ENCODE measurements at regions not wholly inside any gene's neighbourhood (a gene's known extent, or its start where the extent isn't known, plus 50 kb on each side); places are given as distances from the start of the nearest gene placed in this dataset.

DNA sequence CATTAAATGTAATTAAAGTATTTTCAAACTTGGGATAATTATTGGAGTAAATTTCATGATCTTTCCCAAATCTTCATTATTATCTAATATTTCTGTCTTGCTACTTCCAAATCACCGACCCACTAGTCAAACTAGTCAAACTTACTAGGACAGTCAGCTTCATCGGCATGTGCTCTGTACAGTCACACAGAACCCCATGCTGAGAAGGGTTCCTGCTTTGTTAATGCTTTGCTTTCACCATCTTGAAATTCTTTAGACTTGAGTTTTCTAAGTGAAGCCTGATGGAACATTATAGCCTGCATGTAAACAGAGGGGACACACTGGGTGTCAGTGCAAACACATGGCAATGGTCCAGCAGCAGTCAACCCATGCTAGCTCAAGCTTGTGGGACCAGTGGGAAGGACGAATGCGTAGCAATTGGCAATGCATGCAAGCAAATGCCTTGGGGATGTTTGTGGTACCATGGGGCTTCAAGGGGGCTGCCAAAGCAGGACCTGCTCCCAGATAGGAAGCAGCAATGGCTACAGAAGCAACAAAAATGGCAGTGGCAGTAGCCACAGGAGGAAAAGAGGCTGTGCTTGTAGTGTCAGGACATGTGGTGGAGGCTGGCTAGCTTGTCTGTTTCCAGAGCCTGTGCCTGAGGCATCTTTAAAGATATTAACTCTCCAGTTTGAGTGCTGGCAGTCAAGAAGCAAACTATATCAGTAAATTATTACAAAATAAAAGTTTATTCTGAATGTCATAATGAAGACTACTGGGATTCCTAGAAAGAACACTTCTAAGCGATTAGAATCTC is 441.1 kb upstream of the SEMA3D start:
- H3K27ac ChIP-seq, result no peak overlapping the region
- H4K20me1 ChIP-seq, result no peaks in the 10 kb centered on the region
- no peak overlapping the region for H3K9ac ChIP-seq
- no peaks in the 10 kb centered on the region for H3K4me1 ChIP-seq
- no peak overlapping the region for H3K4me2 ChIP-seq
- no peak for TF ChIP-seq Cebpa-rat (IDR thresholded peaks at IDR 0.05)
- H3K27me3 ChIP-seq, result no peaks in the 10 kb centered on the region
- no peaks in the 10 kb centered on the region for H3K36me3 ChIP-seq
- H3K4me3 ChIP-seq, result no peak overlapping the region
- no peaks in the 10 kb centered on the region for H3K9me3 ChIP-seq

DNA sequence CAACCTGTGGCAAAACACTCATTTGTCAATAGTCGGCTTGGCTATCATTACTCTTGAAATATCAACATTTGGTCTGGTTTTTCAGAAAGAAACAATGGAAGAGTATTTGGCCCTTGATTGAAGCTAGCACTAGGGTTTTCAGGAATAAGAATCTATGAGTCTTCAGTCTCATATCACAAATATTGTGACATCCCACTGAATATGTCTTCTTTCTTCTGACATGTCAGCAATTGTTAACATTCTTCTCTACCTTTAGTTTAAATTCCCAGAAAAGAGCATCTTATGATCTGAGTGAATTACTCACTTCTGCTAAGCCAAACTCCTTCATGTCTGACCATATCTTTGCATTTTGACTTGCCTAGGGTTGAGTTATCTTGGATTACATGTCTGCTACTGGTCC is 435.2 kb upstream of the SEMA3D start:
- H3K4me3 ChIP-seq, result no peak overlapping the region
- H4K20me1 ChIP-seq, result no peaks in the 10 kb centered on the region
- H3K27ac ChIP-seq, result no peak overlapping the region
- H3K4me1 ChIP-seq, result no peaks in the 10 kb centered on the region
- H3K36me3 ChIP-seq, result no peaks in the 10 kb centered on the region
- H3K4me2 ChIP-seq, result no peak overlapping the region
- H3K9me3 ChIP-seq, result no peaks in the 10 kb centered on the region
- H3K27me3 ChIP-seq, result no peaks in the 10 kb centered on the region
- no peak overlapping the region for H3K9ac ChIP-seq
- TF ChIP-seq Cebpa-rat (IDR thresholded peaks at IDR 0.05), result no peak

DNA sequence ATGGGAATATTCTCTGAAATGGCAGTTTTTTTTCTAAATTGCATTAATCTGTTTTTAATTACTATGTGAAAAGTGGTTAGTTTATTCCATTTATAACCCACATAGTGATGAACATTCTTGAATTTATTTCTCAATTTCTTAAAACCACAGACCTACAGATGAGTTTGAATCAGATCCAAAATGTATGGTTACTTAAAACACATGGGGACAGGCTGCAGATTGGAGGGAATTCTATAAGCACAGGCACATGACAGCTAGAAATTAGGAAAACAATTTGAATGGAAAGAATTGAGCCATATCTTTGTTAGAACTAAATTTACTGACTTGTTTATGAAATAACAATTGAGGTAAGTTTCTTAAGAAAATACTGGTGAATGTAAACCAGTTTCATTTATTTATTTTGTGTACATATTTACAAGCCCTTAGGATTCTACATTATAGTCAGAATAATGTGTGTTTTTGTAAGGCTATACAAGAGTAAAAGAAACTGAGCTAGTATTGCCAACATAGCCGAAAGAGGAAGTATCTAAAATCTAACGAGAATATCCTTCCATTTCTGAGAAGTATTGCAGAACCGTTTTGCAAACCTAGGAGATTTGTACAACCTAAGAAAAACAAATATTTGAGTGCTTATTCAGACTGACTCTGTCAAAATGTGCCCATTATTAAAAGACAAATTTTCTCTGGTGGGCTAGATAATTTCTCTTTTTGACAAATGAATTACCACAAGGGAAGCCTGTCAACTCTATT is 434.3 kb upstream of the SEMA3D start:
- Histone ChIP-seq H3K9me3 (no peaks in the 10 kb centered on the region), H3K27ac (no peak overlapping the region), H3K4me1 (no peaks in the 10 kb centered on the region), H3K4me3 (no peak overlapping the region), H4K20me1 (no peaks in the 10 kb centered on the region), H3K9ac (no peak overlapping the region), H3K36me3 (no peaks in the 10 kb centered on the region), H3K4me2 (no peak overlapping the region), H3K27me3 (no peaks in the 10 kb centered on the region)
- TF ChIP-seq Cebpa-rat (IDR thresholded peaks at IDR 0.05), result no peak

DNA sequence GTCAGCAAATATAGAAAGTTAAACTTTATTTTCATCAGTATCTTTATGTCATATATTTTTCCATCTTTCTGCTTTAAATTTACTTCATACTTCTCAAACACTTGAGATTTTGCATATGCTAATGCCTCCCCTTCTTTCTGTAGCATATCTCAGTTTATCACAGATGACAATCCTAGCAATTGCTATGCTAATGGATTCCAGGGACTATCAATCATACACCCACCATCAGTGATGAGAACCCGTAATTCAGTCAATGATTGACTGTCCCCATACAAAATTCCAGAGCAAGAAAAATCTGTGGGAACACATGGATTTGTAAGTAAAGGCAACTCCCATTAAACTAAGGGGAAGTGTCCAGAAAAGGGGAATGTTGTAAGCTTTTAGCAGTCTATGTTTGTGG is 432.4 kb upstream of the SEMA3D start:
- no peaks in the 10 kb centered on the region for H3K4me1 ChIP-seq
- no peak overlapping the region for H3K9ac ChIP-seq
- H4K20me1 ChIP-seq, result no peaks in the 10 kb centered on the region
- no peaks in the 10 kb centered on the region for H3K27me3 ChIP-seq
- no peak overlapping the region for H3K27ac ChIP-seq
- H3K36me3 ChIP-seq, result no peaks in the 10 kb centered on the region
- H3K4me3 ChIP-seq, result no peak overlapping the region
- H3K9me3 ChIP-seq, result no peaks in the 10 kb centered on the region
- TF ChIP-seq Cebpa-rat (IDR thresholded peaks at IDR 0.05), result no peak
- H3K4me2 ChIP-seq, result no peak overlapping the region

DNA sequence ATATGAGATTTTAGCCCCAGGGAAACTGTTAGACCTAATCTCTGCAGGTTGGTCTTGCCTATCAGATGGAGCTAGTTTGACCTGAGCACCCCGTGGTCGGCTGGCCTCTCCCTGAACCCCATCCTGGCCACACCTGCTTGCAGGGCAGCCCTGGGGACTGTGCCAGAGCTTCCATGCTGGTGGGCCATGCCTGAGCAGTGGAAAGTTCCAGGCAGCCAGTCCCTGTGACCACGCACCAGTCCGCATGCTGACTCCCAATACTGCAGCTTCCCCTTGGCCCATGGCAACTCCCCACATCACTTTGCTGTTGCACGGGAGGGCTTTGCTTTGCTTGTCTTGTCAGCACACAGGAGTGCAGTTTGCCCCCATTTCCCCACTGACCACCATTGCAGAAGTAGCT is 427.8 kb upstream of the SEMA3D start:
- TF ChIP-seq Cebpa-rat (IDR thresholded peaks at IDR 0.05), result no peak
- Histone ChIP-seq H3K4me1 (no peaks in the 10 kb centered on the region), H3K9ac (no peak overlapping the region), H3K9me3 (no peaks in the 10 kb centered on the region), H3K36me3 (no peaks in the 10 kb centered on the region), H3K4me3 (no peak overlapping the region), H3K27me3 (no peaks in the 10 kb centered on the region), H3K4me2 (no peak overlapping the region), H3K27ac (no peak overlapping the region), H4K20me1 (no peaks in the 10 kb centered on the region)

DNA sequence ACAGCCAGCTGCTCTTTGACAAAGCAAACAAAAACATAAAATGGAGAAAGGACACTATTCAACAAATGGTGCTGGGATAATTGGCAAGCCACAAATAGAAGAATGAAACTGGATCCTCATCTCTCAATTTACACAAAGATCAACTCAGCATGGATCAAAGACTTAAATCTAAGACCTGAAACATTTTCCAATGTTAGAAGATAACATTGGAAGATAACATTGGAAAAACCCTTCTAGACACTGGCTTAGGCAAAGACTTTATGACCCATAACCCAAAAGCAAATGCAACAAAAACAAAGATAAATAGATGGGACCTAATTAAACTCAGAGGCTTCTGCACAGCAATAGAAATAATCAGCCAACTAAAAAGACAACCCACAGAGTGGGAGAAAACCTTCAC is 425.7 kb upstream of the SEMA3D start:
- no peak for TF ChIP-seq Cebpa-rat (IDR thresholded peaks at IDR 0.05)
- Histone ChIP-seq H3K36me3 (no peaks in the 10 kb centered on the region), H3K27ac (no peak overlapping the region), H3K9ac (no peak overlapping the region), H3K4me2 (no peak overlapping the region), H3K9me3 (no peaks in the 10 kb centered on the region), H3K4me1 (no peaks in the 10 kb centered on the region), H3K4me3 (no peak overlapping the region), H4K20me1 (no peaks in the 10 kb centered on the region), H3K27me3 (no peaks in the 10 kb centered on the region)

DNA sequence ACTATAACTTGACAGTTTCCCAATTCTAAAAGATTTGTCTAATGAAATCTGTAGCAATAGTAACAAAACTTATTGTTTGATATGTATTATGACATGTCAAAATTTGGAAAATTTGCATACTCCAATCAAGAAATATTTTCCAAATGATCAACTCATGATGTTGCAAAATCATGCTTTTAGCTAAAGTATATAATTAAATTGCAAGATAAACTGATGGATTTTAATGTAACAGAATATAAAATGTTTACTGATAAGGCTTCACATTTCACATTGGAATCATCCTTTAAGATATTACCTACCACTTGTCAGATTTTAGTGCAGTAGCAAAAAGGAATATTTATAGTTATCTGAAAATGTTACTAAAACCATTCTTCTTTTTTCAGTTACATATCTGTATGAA is 421.9 kb upstream of the SEMA3D start:
- no peak for TF ChIP-seq Cebpa-rat (IDR thresholded peaks at IDR 0.05)
- Histone ChIP-seq H3K27me3 (no peaks in the 10 kb centered on the region), H3K36me3 (no peaks in the 10 kb centered on the region), H3K4me3 (no peak overlapping the region), H3K9me3 (no peaks in the 10 kb centered on the region), H3K4me2 (no peak overlapping the region), H3K9ac (no peak overlapping the region), H3K27ac (no peak overlapping the region), H4K20me1 (no peaks in the 10 kb centered on the region), H3K4me1 (no peaks in the 10 kb centered on the region)

DNA sequence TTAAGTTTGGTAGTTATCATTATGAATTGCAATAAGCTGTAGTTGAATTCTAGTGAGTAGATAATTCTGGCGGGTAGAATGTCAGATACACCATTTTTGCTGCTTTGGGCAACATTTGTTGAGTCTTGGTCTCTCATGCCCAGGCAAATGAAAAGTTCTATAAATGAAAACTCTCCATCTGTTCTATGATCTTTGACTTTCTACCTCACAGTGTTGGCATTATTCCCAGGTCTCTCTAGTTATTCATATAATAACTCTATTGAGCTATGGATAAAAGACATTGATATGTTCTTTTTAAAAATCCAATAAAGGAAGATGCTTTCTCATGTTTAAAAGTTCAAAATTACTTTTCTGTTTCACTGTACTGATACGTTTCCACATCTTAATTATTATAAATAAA is 415.3 kb upstream of the SEMA3D start:
- H3K9ac ChIP-seq, result no peak overlapping the region
- no peaks in the 10 kb centered on the region for H3K36me3 ChIP-seq
- no peak overlapping the region for H3K4me2 ChIP-seq
- no peaks in the 10 kb centered on the region for H3K27me3 ChIP-seq
- no peaks in the 10 kb centered on the region for H3K9me3 ChIP-seq
- no peaks in the 10 kb centered on the region for H3K4me1 ChIP-seq
- H3K4me3 ChIP-seq, result no peak overlapping the region
- H4K20me1 ChIP-seq, result no peaks in the 10 kb centered on the region
- no peak for TF ChIP-seq Cebpa-rat (IDR thresholded peaks at IDR 0.05)
- H3K27ac ChIP-seq, result no peak overlapping the region

DNA sequence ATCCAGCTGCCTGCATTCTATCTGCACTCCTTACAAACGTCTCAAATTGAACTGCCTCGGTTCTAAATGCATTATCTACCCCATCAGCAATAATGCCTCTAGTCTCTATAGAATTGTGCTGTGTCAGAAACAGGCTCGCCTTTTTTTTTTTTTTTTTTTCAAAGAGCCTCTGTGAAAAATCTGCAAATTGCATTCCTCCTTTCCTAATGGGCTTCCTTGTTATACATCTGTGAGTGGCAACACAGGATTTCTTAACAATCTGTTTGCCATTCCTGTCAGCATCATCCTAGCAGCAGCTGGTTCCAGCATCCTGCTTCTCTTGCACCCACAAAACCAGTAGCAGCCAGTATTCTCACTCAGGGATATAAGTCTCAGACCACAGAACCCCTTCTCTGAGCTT is 413.5 kb upstream of the SEMA3D start:
- H3K27me3 ChIP-seq, result no peaks in the 10 kb centered on the region
- no peaks in the 10 kb centered on the region for H4K20me1 ChIP-seq
- no peaks in the 10 kb centered on the region for H3K4me1 ChIP-seq
- no peak overlapping the region for H3K4me3 ChIP-seq
- no peak overlapping the region for H3K9ac ChIP-seq
- no peak overlapping the region for H3K4me2 ChIP-seq
- H3K27ac ChIP-seq, result no peak overlapping the region
- H3K9me3 ChIP-seq, result no peaks in the 10 kb centered on the region
- no peak for TF ChIP-seq Cebpa-rat (IDR thresholded peaks at IDR 0.05)
- H3K36me3 ChIP-seq, result no peaks in the 10 kb centered on the region

DNA sequence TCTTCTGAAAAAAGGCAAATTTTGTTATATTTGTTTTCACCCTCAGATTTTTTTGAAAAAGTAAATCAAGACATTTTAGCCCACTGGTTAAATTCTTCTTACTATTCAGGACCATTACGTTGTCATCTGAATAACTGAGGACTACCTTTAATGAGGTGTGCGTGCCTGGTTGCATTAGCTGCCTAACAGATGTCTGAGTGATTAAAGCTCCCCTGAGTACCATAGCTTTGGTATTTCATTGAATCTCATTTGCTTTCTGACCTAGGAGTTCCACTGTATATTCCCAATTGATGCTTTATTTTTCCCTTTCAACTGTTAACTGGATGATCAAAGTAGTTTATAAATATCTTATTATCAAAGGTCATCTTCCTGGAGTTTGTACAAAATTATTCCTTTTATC is 410.0 kb upstream of the SEMA3D start:
- no peaks in the 10 kb centered on the region for H3K4me1 ChIP-seq
- H3K27me3 ChIP-seq, result no peaks in the 10 kb centered on the region
- no peak overlapping the region for H3K9ac ChIP-seq
- H3K36me3 ChIP-seq, result no peaks in the 10 kb centered on the region
- no peak for TF ChIP-seq Cebpa-rat (IDR thresholded peaks at IDR 0.05)
- H4K20me1 ChIP-seq, result no peaks in the 10 kb centered on the region
- no peak overlapping the region for H3K27ac ChIP-seq
- no peaks in the 10 kb centered on the region for H3K9me3 ChIP-seq
- H3K4me3 ChIP-seq, result no peak overlapping the region
- H3K4me2 ChIP-seq, result no peak overlapping the region

All from BLaER1 (cell line).